ENCODE measurements at regions not wholly inside any gene's neighbourhood (a gene's known extent, or its start where the extent isn't known, plus 50 kb on each side); places are given as distances from the start of the nearest gene placed in this dataset.

GRCh38 chr12:127297327-127297726 is 969.6 kb upstream of the TMEM132C start:
- DNase-seq: no peak

- no peak for DNase-seq
Measured at GRCh38 chr12:127300075-127300474, 966.9 kb upstream of the TMEM132C start.

- DNase-seq: no peak
Measured at GRCh38 chr12:127300753-127301152, 966.2 kb upstream of the TMEM132C start.

GRCh38 chr12:127301876-127302275 is 965.1 kb upstream of the TMEM132C start:
- no peak for DNase-seq

- no peak for DNase-seq
Measured at GRCh38 chr12:127304751-127305725, 961.9 kb upstream of the TMEM132C start.

- DNase-seq: no peak
Measured at GRCh38 chr12:127306604-127307215, 960.3 kb upstream of the TMEM132C start.

GRCh38 chr12:127307528-127307927 is 959.4 kb upstream of the TMEM132C start:
- no peak for DNase-seq

- DNase-seq: no peak
Measured at GRCh38 chr12:127308148-127308547, 958.8 kb upstream of the TMEM132C start.

- DNase-seq: no peak
Measured at GRCh38 chr12:127310548-127310947, 956.4 kb upstream of the TMEM132C start.

GRCh38 chr12:127311720-127312364 is 955.1 kb upstream of the TMEM132C start:
- no peak for DNase-seq

- DNase-seq: no peak
Measured at GRCh38 chr12:127324681-127325080, 942.3 kb upstream of the TMEM132C start.

- DNase-seq: no peak
Measured at GRCh38 chr12:127327986-127328385, 939.0 kb upstream of the TMEM132C start.

- DNase-seq: no peak
Measured at GRCh38 chr12:127328867-127329266, 938.1 kb upstream of the TMEM132C start.

- DNase-seq: no peak
Measured at GRCh38 chr12:127334365-127334764, 932.6 kb upstream of the TMEM132C start.

GRCh38 chr12:127334912-127335644 is 931.9 kb upstream of the TMEM132C start:
- DNase-seq: no peak

GRCh38 chr12:127336416-127336815 is 930.6 kb upstream of the TMEM132C start:
- DNase-seq: no peak

GRCh38 chr12:127339065-127339464 is 927.9 kb upstream of the TMEM132C start:
- no peak for DNase-seq

- no peak for DNase-seq
Measured at GRCh38 chr12:127340381-127340780, 926.6 kb upstream of the TMEM132C start.

- no peak for DNase-seq
Measured at GRCh38 chr12:127342861-127343260, 924.1 kb upstream of the TMEM132C start.

GRCh38 chr12:127343940-127344339 is 923.0 kb upstream of the TMEM132C start:
- no peak for DNase-seq

- DNase-seq: no peak
Measured at GRCh38 chr12:127351481-127352010, 915.4 kb upstream of the TMEM132C start.

- DNase-seq: no peak
Measured at GRCh38 chr12:127355061-127355841, 911.7 kb upstream of the TMEM132C start.

All from Kasumi-1 (cell line).